Testis (tissue), 2 donors: ENCODE measurements at regions not wholly inside any gene's neighbourhood (a gene's known extent, or its start where the extent isn't known, plus 50 kb on each side); places are given as distances from the start of the nearest gene placed in this dataset.

ENCODE experiments used
- DNase-seq: peaks from one replicate; pipeline ENCODE4 v3.0.0-alpha.2; 2019
- H3K27ac ChIP-seq, 2 donors: fragments of 200-600 bp; sonication (generic); one replicate each; pipeline ENCODE4 v1.5.1; 2019
- H3K27me3 ChIP-seq: fragments of 200-600 bp; sonication (generic); one replicate; pipeline ENCODE4 v1.5.1; 2019
- H3K36me3 ChIP-seq: fragments of 200-600 bp; sonication (generic); one replicate; pipeline ENCODE4 v1.5.1; 2017; ENCODE audit warnings: low read depth; ENCODE audit errors: missing control alignments
- H3K4me1 ChIP-seq: fragments of 200-600 bp; sonication (generic); one replicate; pipeline ENCODE4 v1.5.1; 2019
- H3K4me3 ChIP-seq, 2 donors: fragments of 200-600 bp; sonication (generic); one replicate each; pipeline ENCODE4 v1.5.1; 2017 to 2019
- H3K9me3 ChIP-seq: fragments of 200-600 bp; sonication (generic); one replicate; pipeline ENCODE4 v1.5.1; 2017
- CTCF ChIP-seq, 3 experiments: fragments of 450-650 bp in 2 of 3; fragments of 200-600 bp in 1 of 3; sonication (generic) in 1 of 3; IDR thresholded peaks; one replicate each; pipeline ENCODE4 v1.5.1; 2016 to 2019; ENCODE audit warnings: antibody characterized with exemption in 3 of 3, mild to moderate bottlenecking in 2 of 3, moderate library complexity in 1 of 3
- POLR2A ChIP-seq: fragments of 450-650 bp; IDR thresholded peaks from one replicate; pipeline ENCODE4 v1.6.1; 2017; ENCODE audit warnings: antibody characterized with exemption, mild to moderate bottlenecking, moderate library complexity
- WGBS, 2 donors: methylation state at CpG; one replicate each; pipeline ENCODE4 v1.1.5; 2018; 5-methylcytosine and 5-hydroxymethylcytosine counted together
- intact Hi-C: fragments of 100-400 bp; cut with DNase I; formaldehyde crosslinking; loops from one replicate; pipeline ENCODE4 v1.15.1; 2023; ENCODE audit warnings: low total_unique reads

GRCh38 chr16:26731729-26732128 is 335.0 kb upstream of the C16orf82 start:
- no peaks in the 10 kb centered on the region for H3K36me3 ChIP-seq
- no peaks in the 10 kb centered on the region for H3K4me1 ChIP-seq
- no peaks in the 10 kb centered on the region for H3K9me3 ChIP-seq
- H3K4me3 ChIP-seq = no peak overlapping the region
- intact Hi-C loops = no loop called here
- WGBS, 2 donors = 76 to 95% methylated on average over 4 of the region's 4 CpGs
- no peak overlapping the region for H3K27ac ChIP-seq
- TF ChIP-seq CTCF (IDR thresholded peaks at IDR 0.05) (no peak), POLR2A (no peak)
- DNase-seq = no peak
- H3K27me3 ChIP-seq = no peaks in the 10 kb centered on the region

GRCh38 chr16:26733710-26734109 is 333.0 kb upstream of the C16orf82 start:
- H3K4me3 ChIP-seq = no peak overlapping the region
- WGBS, 2 donors = 75 to 85% methylated on average over 1 of the region's 1 CpG
- no peak for TF ChIP-seq POLR2A
- TF ChIP-seq CTCF (IDR thresholded peaks at IDR 0.05) = no peak
- intact Hi-C loops = no loop called here
- H3K4me1 ChIP-seq = no peaks in the 10 kb centered on the region
- no peak for DNase-seq
- no peaks in the 10 kb centered on the region for H3K9me3 ChIP-seq
- no peaks in the 10 kb centered on the region for H3K27me3 ChIP-seq
- H3K36me3 ChIP-seq = no peaks in the 10 kb centered on the region
- no peak overlapping the region for H3K27ac ChIP-seq

DNA sequence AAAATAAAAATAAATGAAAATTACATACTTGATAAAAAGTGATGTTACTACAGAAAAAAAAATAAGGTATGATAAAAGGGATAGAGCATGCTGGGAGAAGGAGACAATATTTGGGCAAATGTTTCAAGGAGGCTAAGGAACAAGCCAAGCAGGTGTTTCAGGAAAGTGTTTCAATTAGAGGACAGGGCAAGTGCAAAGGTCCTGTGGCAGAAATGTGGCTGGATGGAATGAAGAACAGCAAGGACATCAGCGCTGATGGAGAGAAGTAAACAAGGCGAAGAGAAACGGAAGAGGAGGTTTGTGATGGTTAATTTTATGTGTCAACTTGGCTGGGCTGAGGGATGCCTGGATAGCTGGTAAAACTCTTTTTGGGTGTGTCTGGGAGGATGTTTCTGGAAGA is 331.2 kb upstream of the C16orf82 start:
- intact Hi-C loops = no loop called here
- DNase-seq = no peak
- Histone ChIP-seq H3K4me3 (no peak overlapping the region), H3K27ac (no peak overlapping the region), H3K36me3 (no peaks in the 10 kb centered on the region), H3K27me3 (no peaks in the 10 kb centered on the region), H3K9me3 (no peaks in the 10 kb centered on the region), H3K4me1 (no peaks in the 10 kb centered on the region)
- TF ChIP-seq CTCF (IDR thresholded peaks at IDR 0.05) (no peak), POLR2A (no peak)
- 91 to 92% methylated on average over 3 of the region's 3 CpGs for WGBS, 2 donors

DNA sequence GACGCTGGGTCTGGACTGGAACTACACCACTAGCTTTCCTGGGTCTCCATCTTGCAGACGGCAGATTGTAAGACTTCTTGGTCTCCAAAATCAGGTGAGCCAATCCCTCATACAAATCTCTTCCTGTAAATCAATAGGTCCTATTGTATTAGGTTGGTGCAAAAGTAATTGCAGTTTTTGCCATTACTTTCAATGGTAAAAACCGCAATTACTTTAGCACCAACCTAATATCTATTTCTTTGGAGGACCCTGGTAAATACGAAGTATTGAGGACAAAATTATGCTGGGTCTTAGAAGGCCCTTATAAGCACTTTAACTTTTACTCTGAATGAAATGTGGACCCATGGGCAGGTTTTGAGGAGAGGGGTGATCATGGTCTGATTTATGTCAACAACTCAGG is 330.6 kb upstream of the C16orf82 start:
- Histone ChIP-seq H3K4me1 (no peaks in the 10 kb centered on the region), H3K4me3 (no peak overlapping the region), H3K36me3 (no peaks in the 10 kb centered on the region), H3K27me3 (no peaks in the 10 kb centered on the region), H3K27ac (no peak overlapping the region), H3K9me3 (no peaks in the 10 kb centered on the region)
- TF ChIP-seq CTCF (IDR thresholded peaks at IDR 0.05) (no peak), POLR2A (no peak)
- intact Hi-C loops = no loop called here
- no peak for DNase-seq
- WGBS, 2 donors = 78 to 87% methylated on average over 4 of the region's 4 CpGs

GRCh38 chr16:26740771-26741170 is 326.0 kb upstream of the C16orf82 start:
- H3K9me3 ChIP-seq = no peaks in the 10 kb centered on the region
- intact Hi-C loops = no loop called here
- no peaks in the 10 kb centered on the region for H3K4me1 ChIP-seq
- no peak overlapping the region for H3K27ac ChIP-seq
- no peak for TF ChIP-seq CTCF (IDR thresholded peaks at IDR 0.05)
- no peaks in the 10 kb centered on the region for H3K36me3 ChIP-seq
- no peak overlapping the region for H3K4me3 ChIP-seq
- no peaks in the 10 kb centered on the region for H3K27me3 ChIP-seq
- WGBS, 2 donors = 75 to 86% methylated on average over 2 of the region's 2 CpGs
- no peak for DNase-seq
